ENCODE measurements at regions not wholly inside any gene's neighbourhood (a gene's known extent, or its start where the extent isn't known, plus 50 kb on each side); places are given as distances from the start of the nearest gene placed in this dataset.

DNA sequence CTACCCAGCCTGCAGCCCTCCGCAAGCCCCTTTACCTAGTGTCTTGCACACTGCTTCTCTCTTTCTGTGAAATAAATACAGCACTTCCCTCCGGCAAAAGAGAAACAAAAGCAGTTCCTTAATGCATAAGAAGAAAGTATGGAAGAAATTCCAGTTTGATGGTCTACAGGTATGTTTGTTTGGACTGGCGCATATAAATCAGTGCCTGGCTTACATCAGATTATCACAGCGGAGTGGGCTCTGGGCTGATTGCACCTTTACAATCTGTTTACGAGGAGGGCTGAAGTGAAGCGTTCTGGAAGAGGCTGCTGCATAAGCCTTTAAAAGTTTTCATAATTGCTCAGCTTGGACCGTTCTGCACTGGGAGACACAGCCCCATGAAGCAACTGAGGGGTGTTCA, 153.5 kb upstream of the FOXF1 start:
- no peak for TF ChIP-seq CTCF (IDR thresholded peaks at IDR 0.05; ENCODE audit: insufficient read depth, low read length)
- TF ChIP-seq, protein P1, sequence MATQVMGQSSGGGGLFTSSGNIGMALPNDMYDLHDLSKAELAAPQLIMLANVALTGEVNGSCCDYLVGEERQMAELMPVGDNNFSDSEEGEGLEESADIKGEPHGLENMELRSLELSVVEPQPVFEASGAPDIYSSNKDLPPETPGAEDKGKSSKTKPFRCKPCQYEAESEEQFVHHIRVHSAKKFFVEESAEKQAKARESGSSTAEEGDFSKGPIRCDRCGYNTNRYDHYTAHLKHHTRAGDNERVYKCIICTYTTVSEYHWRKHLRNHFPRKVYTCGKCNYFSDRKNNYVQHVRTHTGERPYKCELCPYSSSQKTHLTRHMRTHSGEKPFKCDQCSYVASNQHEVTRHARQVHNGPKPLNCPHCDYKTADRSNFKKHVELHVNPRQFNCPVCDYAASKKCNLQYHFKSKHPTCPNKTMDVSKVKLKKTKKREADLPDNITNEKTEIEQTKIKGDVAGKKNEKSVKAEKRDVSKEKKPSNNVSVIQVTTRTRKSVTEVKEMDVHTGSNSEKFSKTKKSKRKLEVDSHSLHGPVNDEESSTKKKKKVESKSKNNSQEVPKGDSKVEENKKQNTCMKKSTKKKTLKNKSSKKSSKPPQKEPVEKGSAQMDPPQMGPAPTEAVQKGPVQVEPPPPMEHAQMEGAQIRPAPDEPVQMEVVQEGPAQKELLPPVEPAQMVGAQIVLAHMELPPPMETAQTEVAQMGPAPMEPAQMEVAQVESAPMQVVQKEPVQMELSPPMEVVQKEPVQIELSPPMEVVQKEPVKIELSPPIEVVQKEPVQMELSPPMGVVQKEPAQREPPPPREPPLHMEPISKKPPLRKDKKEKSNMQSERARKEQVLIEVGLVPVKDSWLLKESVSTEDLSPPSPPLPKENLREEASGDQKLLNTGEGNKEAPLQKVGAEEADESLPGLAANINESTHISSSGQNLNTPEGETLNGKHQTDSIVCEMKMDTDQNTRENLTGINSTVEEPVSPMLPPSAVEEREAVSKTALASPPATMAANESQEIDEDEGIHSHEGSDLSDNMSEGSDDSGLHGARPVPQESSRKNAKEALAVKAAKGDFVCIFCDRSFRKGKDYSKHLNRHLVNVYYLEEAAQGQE (IDR thresholded peaks at IDR 0.05; ENCODE audit: insufficient replicate concordance, low read depth) = no peak

Data from HL-60 (cell line).